NCI-H82 (cell line): ENCODE measurements at regions not wholly inside any gene's neighbourhood (a gene's known extent, or its start where the extent isn't known, plus 50 kb on each side); places are given as distances from the start of the nearest gene placed in this dataset.
A peak's percentile ranks its signal among the peaks of the same experiment; 100 is the strongest.
"Not testable (repeated sequence)": the region's sequence is repeated elsewhere in the genome, so short reads cannot be mapped to it uniquely, and the experiment has no call there.

ENCODE experiments used
- DNase-seq: peaks from one replicate; lab custom pipeline; 2025; lab: John Stamatoyannopoulos, UW

GRCh38 chr12:33825986-33826602 lies 196.2 kb upstream of the ALG10 start:
- DNase-seq: no peak

- DNase-seq: peak; percentile 20
Measured at GRCh38 chr12:33828326-33828725, 194.0 kb upstream of the ALG10 start.

- DNase-seq: no peak
Measured at GRCh38 chr12:33830070-33830469, 192.2 kb upstream of the ALG10 start.

GRCh38 chr12:33832900-33833299 lies 189.4 kb upstream of the ALG10 start:
- no peak for DNase-seq

- DNase-seq: peak; percentile 11
Measured at GRCh38 chr12:33834672-33835071, 187.6 kb upstream of the ALG10 start.

- no peak for DNase-seq
Measured at GRCh38 chr12:33876618-33877017, 145.7 kb upstream of the ALG10 start.

GRCh38 chr12:33892425-33892824 lies 129.9 kb upstream of the ALG10 start:
- DNase-seq: no peak

GRCh38 chr12:33920460-33920859 lies 101.8 kb upstream of the ALG10 start:
- DNase-seq: not testable (repeated sequence)

GRCh38 chr12:33926095-33926494 lies 96.2 kb upstream of the ALG10 start:
- DNase-seq: no peak

GRCh38 chr12:33937669-33938068 lies 84.6 kb upstream of the ALG10 start:
- not testable (repeated sequence) for DNase-seq

GRCh38 chr12:33942172-33942571 lies 80.1 kb upstream of the ALG10 start:
- DNase-seq: peak; percentile 20

- no peak for DNase-seq
Measured at GRCh38 chr12:33944703-33945437, 77.4 kb upstream of the ALG10 start.

GRCh38 chr12:33945438-33945784 lies 76.9 kb upstream of the ALG10 start:
- no peak for DNase-seq

GRCh38 chr12:33966219-33966618 lies 56.1 kb upstream of the ALG10 start:
- not testable (repeated sequence) for DNase-seq

GRCh38 chr12:33967760-33968159 lies 54.5 kb upstream of the ALG10 start:
- no peak for DNase-seq
